Small intestine (tissue), 7 donors: ENCODE measurements at regions not wholly inside any gene's neighbourhood (a gene's known extent, or its start where the extent isn't known, plus 50 kb on each side); places are given as distances from the start of the nearest gene placed in this dataset.

Experiments
- DNase-seq, 2 donors: peaks; one replicate each; pipeline versions ENCODE4 v3.0.0 to v3.0.0-alpha.2; 2013
- FAIRE-seq: peaks from 2 replicates; lab custom pipeline; 2012; peaks lifted over from hg19 to GRCh38; lab: Jason Lieb, UNC
- H3K27ac ChIP-seq, 3 donors: one replicate each; pipeline ENCODE4 v1.5.1; 2013; ENCODE audit warnings: low read length in 2 of 3, mild to moderate bottlenecking in 2 of 3, control low read depth in 1 of 3, inconsistent platforms in 1 of 3, low read depth in 1 of 3, moderate library complexity in 1 of 3
- H3K27me3 ChIP-seq, 3 donors: one replicate each; pipeline ENCODE4 v1.6.1; 2013; ENCODE audit warnings: low read length in 3 of 3, inconsistent platforms in 1 of 3; ENCODE audit not compliant: control insufficient read depth in 3 of 3, insufficient read depth in 3 of 3
- H3K36me3 ChIP-seq, 3 donors: one replicate each; pipeline ENCODE4 v1.6.1; 2013; ENCODE audit warnings: low read length in 3 of 3, inconsistent platforms in 1 of 3, low read depth in 1 of 3, mild to moderate bottlenecking in 1 of 3, moderate library complexity in 1 of 3; ENCODE audit not compliant: control insufficient read depth in 3 of 3, insufficient read depth in 2 of 3
- H3K4me1 ChIP-seq, 3 donors: one replicate each; pipeline ENCODE4 v1.6.1; 2013; ENCODE audit warnings: low read length in 2 of 3, inconsistent platforms in 1 of 3, low read depth in 1 of 3, mild to moderate bottlenecking in 1 of 3, moderate library complexity in 1 of 3; ENCODE audit not compliant: control insufficient read depth in 3 of 3, insufficient read depth in 2 of 3
- H3K4me3 ChIP-seq, 3 donors: one replicate each; pipeline ENCODE4 v1.5.1; 2013; ENCODE audit warnings: low read length in 3 of 3, control low read depth in 1 of 3, inconsistent platforms in 1 of 3, low read depth in 1 of 3, mild to moderate bottlenecking in 1 of 3, moderate library complexity in 1 of 3
- H3K9me3 ChIP-seq, 2 donors: one replicate each; pipeline ENCODE4 v1.6.1; 2013; ENCODE audit warnings: low read depth in 1 of 2, low read length in 1 of 2; ENCODE audit not compliant: control insufficient read depth in 2 of 2, insufficient read depth in 1 of 2
- WGBS, 3 donors: extraction: QIAGEN DNeasy Blood & Tissue Kit; methylation state at CpG; one replicate each; pipeline ENCODE4 v1.1.7; 2013; 5-methylcytosine and 5-hydroxymethylcytosine counted together
- donor health status: healthy with polysubstance abuse.
- donor health status: control.
- donor health status: control.
- donor health status: Bipolar disorder and iron deficiency.
- donor health status: healthy.

- WGBS, 3 donors: 40 to 51% (median 46%) methylated on average over 5 of the region's 5 CpGs
- Histone ChIP-seq H3K9me3 (no peaks in the 10 kb centered on the region), H3K4me3 (no peak overlapping the region), H3K27ac (no peak overlapping the region), H3K36me3 (no peaks in the 10 kb centered on the region), H3K4me1 (no peaks in the 10 kb centered on the region), H3K27me3 (peaks cover 0 to 2% (median 2%) of the 10 kb centered on the region in 3 donors)
- no peak for FAIRE-seq
- DNase-seq: no peak
Measured at GRCh38 chr14:56501909-56502530, 77.6 kb upstream of the TMEM260 start.

- WGBS, 3 donors: 37 to 64% (median 54%) methylated on average over 2 of the region's 2 CpGs
- Histone ChIP-seq H3K4me1 (no peaks in the 10 kb centered on the region), H3K9me3 (no peaks in the 10 kb centered on the region), H3K27me3 (peaks cover 0 to 2% (median 2%) of the 10 kb centered on the region in 3 donors), H3K4me3 (no peak overlapping the region), H3K27ac (no peak overlapping the region), H3K36me3 (no peaks in the 10 kb centered on the region)
- FAIRE-seq (no peak), DNase-seq (no peak)
Measured at GRCh38 chr14:56505361-56505760, 74.2 kb upstream of the TMEM260 start.

GRCh38 chr14:56512521-56512920, 67.1 kb upstream of the TMEM260 start:
- Histone ChIP-seq H3K9me3 (no peaks in the 10 kb centered on the region), H3K4me1 (no peaks in the 10 kb centered on the region), H3K27ac (no peak overlapping the region), H3K36me3 (no peaks in the 10 kb centered on the region), H3K27me3 (no peaks in the 10 kb centered on the region), H3K4me3 (no peak overlapping the region)
- no peak for DNase-seq
- 60 to 73% (median 61%) methylated on average over 3 of the region's 3 CpGs for WGBS, 3 donors
- FAIRE-seq: no peak

- 71 to 76% (median 75%) methylated on average over 14 of the region's 14 CpGs for WGBS, 3 donors
- Histone ChIP-seq H3K9me3 (no peaks in the 10 kb centered on the region), H3K27ac (no peak overlapping the region), H3K4me1 (no peaks in the 10 kb centered on the region), H3K4me3 (no peak overlapping the region), H3K27me3 (no peaks in the 10 kb centered on the region), H3K36me3 (no peaks in the 10 kb centered on the region)
- DNase-seq: no peak
- FAIRE-seq: no peak
Measured at GRCh38 chr14:56514663-56515371, 64.8 kb upstream of the TMEM260 start.

- Histone ChIP-seq H3K36me3 (no peaks in the 10 kb centered on the region), H3K4me1 (no peaks in the 10 kb centered on the region), H3K27me3 (no peaks in the 10 kb centered on the region), H3K4me3 (no peak overlapping the region), H3K27ac (no peak overlapping the region), H3K9me3 (no peaks in the 10 kb centered on the region)
- FAIRE-seq (no peak), DNase-seq (no peak)
- whole genome bisulfite sequencing, 3 donors: 77 to 92% (median 81%) methylated on average over 2 of the region's 2 CpGs
Measured at GRCh38 chr14:56515739-56516138, 63.9 kb upstream of the TMEM260 start.

GRCh38 chr14:56522403-56522802, 57.2 kb upstream of the TMEM260 start:
- no peaks in the 10 kb centered on the region for H3K36me3 ChIP-seq
- FAIRE-seq: no peak
- H3K4me3 ChIP-seq: no peak overlapping the region

GRCh38 chr14:56524971-56525677, 54.5 kb upstream of the TMEM260 start:
- no peak for FAIRE-seq
- Histone ChIP-seq H3K27ac (no peak overlapping the region), H3K9me3 (no peaks in the 10 kb centered on the region), H3K4me1 (no peaks in the 10 kb centered on the region), H3K4me3 (no peak overlapping the region), H3K36me3 (no peaks in the 10 kb centered on the region), H3K27me3 (peaks cover 0 to 5% (median 0%) of the 10 kb centered on the region in 3 donors)
- DNase-seq: no peak
- WGBS, 3 donors: 33 to 41% (median 34%) methylated on average over 3 of the region's 3 CpGs

More at GRCh38 chr14:56522403-56522802, 57.2 kb upstream of the TMEM260 start:
- DNase-seq: no peak
- H3K27ac ChIP-seq: no peak overlapping the region
- H3K9me3 ChIP-seq: no peaks in the 10 kb centered on the region
- peaks cover 0 to 2% (median 0%) of the 10 kb centered on the region in 3 donors for H3K27me3 ChIP-seq
- H3K4me1 ChIP-seq: no peaks in the 10 kb centered on the region

GRCh38 chr14:56528927-56529326, 50.7 kb upstream of the TMEM260 start:
- DNase-seq (no peak), FAIRE-seq (no peak)
- 48 to 53% (median 50%) methylated on average over 4 of the region's 4 CpGs for WGBS, 3 donors

More at GRCh38 chr14:56528927-56529326, 50.7 kb upstream of the TMEM260 start:
- Histone ChIP-seq H3K4me3 (no peak overlapping the region), H3K36me3 (no peaks in the 10 kb centered on the region), H3K4me1 (no peaks in the 10 kb centered on the region), H3K27ac (no peak overlapping the region), H3K9me3 (no peaks in the 10 kb centered on the region), H3K27me3 (peaks cover 0 to 7% (median 0%) of the 10 kb centered on the region in 3 donors)
